ENCODE measurements at regions not wholly inside any gene's neighbourhood (a gene's known extent, or its start where the extent isn't known, plus 50 kb on each side); places are given as distances from the start of the nearest gene placed in this dataset.

- H3K4me2 ChIP-seq (replicated peaks; ENCODE audit: low read depth, low read length, poor library complexity, severe bottlenecking): no peak overlapping the region
- H3K27ac ChIP-seq (ENCODE audit: low read length in 2 of 2): no peak overlapping the region
- no peaks in the 10 kb centered on the region for H3K79me2 ChIP-seq (ENCODE audit: control insufficient read depth, insufficient read depth, low read length)
- no peaks in the 10 kb centered on the region for H4K20me1 ChIP-seq (ENCODE audit: control insufficient read depth, insufficient read depth, low read length, poor library complexity, severe bottlenecking)
- H2AFZ ChIP-seq (ENCODE audit: insufficient read depth, low read depth, low read length, poor library complexity, severe bottlenecking): no peak overlapping the region
- H3K4me1 Mint-ChIP-seq: no peaks in the 10 kb centered on the region
- no peaks in the 10 kb centered on the region for H3K36me3 ChIP-seq (replicated peaks in 1 of 2; ENCODE audit: control extremely low read depth in 1 of 2, control insufficient read depth in 1 of 2, extremely low read depth in 1 of 2, insufficient read depth in 2 of 2, low read length in 1 of 2)
- no peak overlapping the region for H3K4me3 Mint-ChIP-seq
- H3K27me3 Mint-ChIP-seq: no peaks in the 10 kb centered on the region
- WGBS (ENCODE audit: insufficient coverage): no CpG with 5 or more reads among the region's 3 CpGs
- ChIA-PET POLR2A (no interaction called here), CTCF (no interaction called here)
- intact Hi-C loops (cut with micrococcal nuclease): no loop called here
- H3K4me1 ChIP-seq (ENCODE audit: control insufficient read depth in 2 of 2, insufficient read depth in 2 of 2, low read length in 2 of 2): no peaks in the 10 kb centered on the region
- no peak for DNase-seq
- peaks cover 0 to 5% (median 0%) of the 10 kb centered on the region in 3 donors for H3K9me3 ChIP-seq (ENCODE audit: control extremely low read depth in 1 of 3, control insufficient read depth in 2 of 3, insufficient read depth in 1 of 3, low read length in 2 of 3)
- no peak overlapping the region for H3K4me3 ChIP-seq (ENCODE audit: control extremely low read depth in 1 of 5, extremely low read depth in 1 of 5, insufficient read depth in 1 of 5, low read depth in 2 of 5, low read length in 4 of 5)
- H3K27ac Mint-ChIP-seq: no peak overlapping the region
- H3K9me3 Mint-ChIP-seq (ENCODE audit: insufficient read depth): peaks cover 5% of the 10 kb centered on the region
- no peak for ATAC-seq (ENCODE audit: low read depth)
- no peaks in the 10 kb centered on the region for H3K27me3 ChIP-seq (replicated peaks in 1 of 4; ENCODE audit: control extremely low read depth in 1 of 4, control insufficient read depth in 3 of 4, insufficient read depth in 4 of 4, low read length in 3 of 4)
- TF ChIP-seq CTCF (IDR thresholded peaks at IDR 0.05): no peak
- no peak for TF ChIP-seq EZH2 (IDR thresholded peaks at IDR 0.05; ENCODE audit: borderline replicate concordance, insufficient read depth, low read depth, low read length, poor library complexity, severe bottlenecking)
- H3K9ac ChIP-seq (ENCODE audit: low read length): no peak overlapping the region
Observed at GRCh38 chr7:79612903-79613302, 159.4 kb upstream of the MAGI2 start.

- Histone ChIP-seq H3K4me2 (replicated peaks; ENCODE audit: low read depth, low read length, poor library complexity, severe bottlenecking) (no peak overlapping the region), H3K9ac (ENCODE audit: low read length) (no peak overlapping the region), H3K4me1 (ENCODE audit: control insufficient read depth in 2 of 2, insufficient read depth in 2 of 2, low read length in 2 of 2) (no peaks in the 10 kb centered on the region), H3K27ac (ENCODE audit: low read length in 2 of 2) (no peak overlapping the region), H3K36me3 (replicated peaks in 1 of 2; ENCODE audit: control extremely low read depth in 1 of 2, control insufficient read depth in 1 of 2, extremely low read depth in 1 of 2, insufficient read depth in 2 of 2, low read length in 1 of 2) (no peaks in the 10 kb centered on the region), H3K79me2 (ENCODE audit: control insufficient read depth, insufficient read depth, low read length) (no peaks in the 10 kb centered on the region), H3K4me3 (ENCODE audit: control extremely low read depth in 1 of 5, extremely low read depth in 1 of 5, insufficient read depth in 1 of 5, low read depth in 2 of 5, low read length in 4 of 5) (no peak overlapping the region), H4K20me1 (ENCODE audit: control insufficient read depth, insufficient read depth, low read length, poor library complexity, severe bottlenecking) (no peaks in the 10 kb centered on the region), H3K27me3 (replicated peaks in 1 of 4; ENCODE audit: control extremely low read depth in 1 of 4, control insufficient read depth in 3 of 4, insufficient read depth in 4 of 4, low read length in 3 of 4) (no peaks in the 10 kb centered on the region), H2AFZ (ENCODE audit: insufficient read depth, low read depth, low read length, poor library complexity, severe bottlenecking) (no peak overlapping the region), H3K9me3 (ENCODE audit: control extremely low read depth in 1 of 3, control insufficient read depth in 2 of 3, insufficient read depth in 1 of 3, low read length in 2 of 3) (peaks cover 0 to 5% (median 0%) of the 10 kb centered on the region in 3 donors)
- ATAC-seq (ENCODE audit: low read depth): no peak
- no peak overlapping the region for H3K27ac Mint-ChIP-seq
- no CpG with 5 or more reads among the region's 2 CpGs for WGBS (ENCODE audit: insufficient coverage)
- H3K4me1 Mint-ChIP-seq: no peaks in the 10 kb centered on the region
- DNase-seq: no peak
- no peak overlapping the region for H3K4me3 Mint-ChIP-seq
- TF ChIP-seq CTCF (IDR thresholded peaks at IDR 0.05): no peak
- no peak for TF ChIP-seq EZH2 (IDR thresholded peaks at IDR 0.05; ENCODE audit: borderline replicate concordance, insufficient read depth, low read depth, low read length, poor library complexity, severe bottlenecking)
- no peaks in the 10 kb centered on the region for H3K27me3 Mint-ChIP-seq
- intact Hi-C loops (cut with micrococcal nuclease): no loop called here
- ChIA-PET POLR2A (no interaction called here), CTCF (interaction anchor here (0.6 kb wide), 1 partner anchor 297 kb away, joined by 3 read pairs; no protein-coding TSS in a partner anchor)
- H3K9me3 Mint-ChIP-seq (ENCODE audit: insufficient read depth): peaks cover 5% of the 10 kb centered on the region
Observed at GRCh38 chr7:79612022-79612421, 158.6 kb upstream of the MAGI2 start.

Measured in B cell (primary cell).